Keratinocyte (primary cell): ENCODE measurements at regions not wholly inside any gene's neighbourhood (a gene's known extent, or its start where the extent isn't known, plus 50 kb on each side); places are given as distances from the start of the nearest gene placed in this dataset.

Experiments used
- DNase-seq: peaks from one replicate; pipeline ENCODE4 v3.0.0-alpha.2; 2011; ENCODE audit warnings: low read depth, missing footprints, low spot score
- FAIRE-seq: peaks from 2 replicates; lab custom pipeline; 2011; peaks lifted over from hg19 to GRCh38; lab: Jason Lieb, UNC
- H2AFZ ChIP-seq: 2 replicates; pipeline ENCODE4 v1.6.0; 2012; ENCODE audit warnings: low read length, control low read depth, inconsistent platforms; ENCODE audit not compliant: control insufficient read depth
- H3K27ac ChIP-seq: 2 replicates; pipeline ENCODE4 v1.5.1; 2011; ENCODE audit warnings: low read length; ENCODE audit not compliant: control insufficient read depth, insufficient read depth
- H3K27me3 ChIP-seq: 3 replicates; pipeline ENCODE4 v1.6.0; 2011; ENCODE audit warnings: low read length; ENCODE audit not compliant: control insufficient read depth, insufficient read depth; ENCODE audit errors: extremely low read depth
- H3K36me3 ChIP-seq, 2 experiments: 2 replicates in 1 of 2; 3 replicates in 1 of 2; pipeline ENCODE4 v1.5.1; 2011; ENCODE audit warnings: low read length in 2 of 2, mild to moderate bottlenecking in 1 of 2; ENCODE audit not compliant: control insufficient read depth in 2 of 2, insufficient read depth in 2 of 2; ENCODE audit errors: extremely low read depth in 1 of 2
- H3K4me1 ChIP-seq: 3 replicates; pipeline ENCODE4 v1.5.1; 2011; ENCODE audit warnings: low read length; ENCODE audit not compliant: control insufficient read depth, insufficient read depth; ENCODE audit errors: extremely low read depth
- H3K4me2 ChIP-seq: 3 replicates; pipeline ENCODE4 v1.6.0; 2011; ENCODE audit warnings: low read depth, low read length; ENCODE audit not compliant: control insufficient read depth, insufficient read depth; ENCODE audit errors: extremely low read depth
- H3K4me3 ChIP-seq, 3 experiments: fragments of 200-600 bp in 1 of 3; sonication (generic) in 1 of 3; 2 replicates in 2 of 3; 3 replicates in 1 of 3; pipeline ENCODE4 v1.5.1; 2011 to 2016; ENCODE audit warnings: low read length in 3 of 3, mild to moderate bottlenecking in 3 of 3, control low read depth in 2 of 3, inconsistent platforms in 1 of 3, low read depth in 1 of 3, mixed read lengths in 1 of 3, mixed run types in 1 of 3, moderate library complexity in 1 of 3; ENCODE audit not compliant: control insufficient read depth in 2 of 3, insufficient read depth in 2 of 3; ENCODE audit errors: extremely low read depth in 1 of 3
- H3K79me2 ChIP-seq: 2 replicates; pipeline ENCODE4 v1.6.0; 2012; ENCODE audit warnings: low read length; ENCODE audit not compliant: control insufficient read depth, insufficient read depth
- H3K9ac ChIP-seq: 3 replicates; pipeline ENCODE4 v1.6.0; 2011; ENCODE audit warnings: low read length; ENCODE audit not compliant: control insufficient read depth, insufficient read depth; ENCODE audit errors: extremely low read depth
- H3K9me1 ChIP-seq: 3 replicates; pipeline ENCODE4 v1.6.0; 2011; ENCODE audit warnings: low read length; ENCODE audit not compliant: control insufficient read depth, insufficient read depth; ENCODE audit errors: extremely low read depth
- H3K9me3 ChIP-seq: 2 replicates; pipeline ENCODE4 v1.5.1; 2012; ENCODE audit warnings: low read depth, low read length; ENCODE audit not compliant: control insufficient read depth
- H4K20me1 ChIP-seq: 3 replicates; pipeline ENCODE4 v1.6.0; 2011; ENCODE audit warnings: low read length; ENCODE audit not compliant: control insufficient read depth, insufficient read depth; ENCODE audit errors: extremely low read depth
- EZH2 ChIP-seq: IDR thresholded peaks from one replicate; pipeline ENCODE4 v1.6.1; 2012; ENCODE audit warnings: inconsistent platforms, mild to moderate bottlenecking, low read length, moderate library complexity
- dilution Hi-C: fragments of 300-500 bp; cut with MboI; formaldehyde crosslinking; loops from one replicate; pipeline ENCODE4 v1.7.0; 2020; ENCODE audit warnings: low sequenced_read_pairs; ENCODE audit not compliant: extremely low pct_ligation_motif_present
- TF ChIP-seq, protein P1 (sequence below), 3 experiments: IDR thresholded peaks in 1 of 3; conservative IDR thresholded peaks in 1 of 3; optimal IDR thresholded peaks in 1 of 3; 2 replicates in 2 of 3; 3 replicates in 1 of 3; pipeline versions ENCODE3 to v1.5.1; 2011; ENCODE audit warnings: low read length in 3 of 3, mild to moderate bottlenecking in 3 of 3, moderate library complexity in 2 of 3, control low read depth in 1 of 3, inconsistent platforms in 1 of 3; ENCODE audit not compliant: insufficient read depth in 2 of 3; ENCODE audit errors: extremely low read depth in 1 of 3

DNA sequence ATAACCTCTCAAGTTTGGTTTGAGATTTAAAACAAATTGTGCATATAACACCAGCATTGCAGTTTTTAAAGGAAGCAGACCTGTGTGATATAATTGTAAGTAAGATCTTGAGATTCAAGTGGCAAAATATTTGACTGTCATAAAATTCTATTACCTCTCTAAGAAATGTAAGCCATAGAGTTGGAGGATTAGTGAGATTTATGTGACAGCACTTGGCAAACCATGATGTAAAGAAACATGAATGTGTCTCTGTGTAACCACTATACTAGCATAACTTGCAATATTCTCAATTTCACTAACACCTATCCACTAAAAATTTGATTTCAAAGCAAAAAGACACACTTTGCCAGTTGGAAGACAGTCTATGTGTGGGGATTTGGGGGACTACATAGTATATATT is 190.2 kb upstream of the SSTR4 start:
- Histone ChIP-seq H2AFZ (no peak overlapping the region), H4K20me1 (no peaks in the 10 kb centered on the region), H3K4me3 (no peak overlapping the region), H3K36me3 (no peaks in the 10 kb centered on the region), H3K9me1 (no peaks in the 10 kb centered on the region), H3K9ac (no peak overlapping the region), H3K4me1 (no peaks in the 10 kb centered on the region), H3K27ac (no peak overlapping the region), H3K4me2 (no peak overlapping the region), H3K9me3 (no peaks in the 10 kb centered on the region), H3K79me2 (no peaks in the 10 kb centered on the region), H3K27me3 (no peaks in the 10 kb centered on the region)
- TF ChIP-seq, protein P1, sequence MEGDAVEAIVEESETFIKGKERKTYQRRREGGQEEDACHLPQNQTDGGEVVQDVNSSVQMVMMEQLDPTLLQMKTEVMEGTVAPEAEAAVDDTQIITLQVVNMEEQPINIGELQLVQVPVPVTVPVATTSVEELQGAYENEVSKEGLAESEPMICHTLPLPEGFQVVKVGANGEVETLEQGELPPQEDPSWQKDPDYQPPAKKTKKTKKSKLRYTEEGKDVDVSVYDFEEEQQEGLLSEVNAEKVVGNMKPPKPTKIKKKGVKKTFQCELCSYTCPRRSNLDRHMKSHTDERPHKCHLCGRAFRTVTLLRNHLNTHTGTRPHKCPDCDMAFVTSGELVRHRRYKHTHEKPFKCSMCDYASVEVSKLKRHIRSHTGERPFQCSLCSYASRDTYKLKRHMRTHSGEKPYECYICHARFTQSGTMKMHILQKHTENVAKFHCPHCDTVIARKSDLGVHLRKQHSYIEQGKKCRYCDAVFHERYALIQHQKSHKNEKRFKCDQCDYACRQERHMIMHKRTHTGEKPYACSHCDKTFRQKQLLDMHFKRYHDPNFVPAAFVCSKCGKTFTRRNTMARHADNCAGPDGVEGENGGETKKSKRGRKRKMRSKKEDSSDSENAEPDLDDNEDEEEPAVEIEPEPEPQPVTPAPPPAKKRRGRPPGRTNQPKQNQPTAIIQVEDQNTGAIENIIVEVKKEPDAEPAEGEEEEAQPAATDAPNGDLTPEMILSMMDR (optimal IDR thresholded peaks at IDR 0.05 in 1 of 3, IDR thresholded peaks at IDR 0.05 in 1 of 3, conservative IDR thresholded peaks at IDR 0.05 in 1 of 3; ENCODE audit: extremely low read depth in 1 of 3, insufficient read depth in 2 of 3, low read length in 3 of 3), result no peak
- TF ChIP-seq EZH2, result no peak
- no peak for FAIRE-seq
- dilution Hi-C loops, result no loop called here
- no peak for DNase-seq

GRCh38 chr20:22846863-22847262 is 188.2 kb upstream of the SSTR4 start:
- Histone ChIP-seq H3K27me3 (no peaks in the 10 kb centered on the region), H3K4me2 (no peak overlapping the region), H3K9ac (no peak overlapping the region), H3K9me3 (no peaks in the 10 kb centered on the region), H3K36me3 (no peaks in the 10 kb centered on the region), H3K4me1 (no peaks in the 10 kb centered on the region), H2AFZ (no peak overlapping the region), H3K27ac (no peak overlapping the region), H3K79me2 (no peaks in the 10 kb centered on the region), H4K20me1 (no peaks in the 10 kb centered on the region), H3K9me1 (no peaks in the 10 kb centered on the region), H3K4me3 (no peak overlapping the region)
- DNase-seq, result no peak
- TF ChIP-seq EZH2, result no peak
- TF ChIP-seq, protein P1 (optimal IDR thresholded peaks at IDR 0.05 in 1 of 3, IDR thresholded peaks at IDR 0.05 in 1 of 3, conservative IDR thresholded peaks at IDR 0.05 in 1 of 3; ENCODE audit: extremely low read depth in 1 of 3, insufficient read depth in 2 of 3, low read length in 3 of 3), result no peak
- dilution Hi-C loops, result no loop called here
- FAIRE-seq, result no peak
